Mesenchymal stem cell (in vitro differentiated cells and primary cell): ENCODE measurements at regions not wholly inside any gene's neighbourhood (a gene's known extent, or its start where the extent isn't known, plus 50 kb on each side); places are given as distances from the start of the nearest gene placed in this dataset.

ENCODE experiments used
- DNase-seq: peaks from one replicate; pipeline ENCODE4 v3.0.0-alpha.2; 2013
- H2AFZ ChIP-seq: one replicate; pipeline ENCODE4 v1.6.1; 2013; ENCODE audit warnings: low read depth, mild to moderate bottlenecking, control low read depth, inconsistent platforms, low read length, moderate library complexity
- H2AK5ac ChIP-seq: 2 replicates; pipeline ENCODE4 v1.6.1; 2013; ENCODE audit warnings: low read length, moderate library complexity, mild to moderate bottlenecking, inconsistent platforms; ENCODE audit not compliant: severe bottlenecking
- H2BK120ac ChIP-seq: one replicate; pipeline ENCODE4 v1.6.1; 2013; ENCODE audit warnings: low read depth, mild to moderate bottlenecking, inconsistent platforms, low read length, moderate library complexity
- H2BK12ac ChIP-seq, 2 experiments: one replicate each; pipeline ENCODE4 v1.6.1; 2013; ENCODE audit warnings: inconsistent platforms in 2 of 2, low read length in 2 of 2, mild to moderate bottlenecking in 2 of 2, moderate library complexity in 2 of 2, control low read depth in 1 of 2
- H2BK15ac ChIP-seq: one replicate; pipeline ENCODE4 v1.6.1; 2013; ENCODE audit warnings: mild to moderate bottlenecking, low read depth, inconsistent platforms; ENCODE audit not compliant: poor library complexity, severe bottlenecking
- H2BK5ac ChIP-seq: 2 replicates; pipeline ENCODE4 v1.6.1; 2013; ENCODE audit warnings: low read depth, mild to moderate bottlenecking, low read length, control low read depth, inconsistent platforms; ENCODE audit not compliant: poor library complexity, severe bottlenecking
- H3K14ac ChIP-seq, 2 experiments: one replicate each; pipeline ENCODE4 v1.6.1; 2013; ENCODE audit warnings: inconsistent platforms in 2 of 2, low read length in 2 of 2, control low read depth in 1 of 2, mild to moderate bottlenecking in 1 of 2, moderate library complexity in 1 of 2
- H3K18ac ChIP-seq, 2 experiments: one replicate each; pipeline ENCODE4 v1.6.1; 2013; ENCODE audit warnings: inconsistent platforms in 2 of 2, low read length in 2 of 2, control low read depth in 1 of 2, low read depth in 1 of 2, mild to moderate bottlenecking in 1 of 2
- H3K23ac ChIP-seq, 2 experiments: one replicate each; pipeline ENCODE4 v1.6.1; 2013; ENCODE audit warnings: inconsistent platforms in 2 of 2, low read length in 2 of 2, mild to moderate bottlenecking in 2 of 2, moderate library complexity in 2 of 2, control low read depth in 1 of 2
- H3K27ac ChIP-seq: 2 replicates; pipeline ENCODE4 v1.5.1; 2013; ENCODE audit warnings: mild to moderate bottlenecking, moderate library complexity, low read length, control low read depth, inconsistent platforms; ENCODE audit not compliant: poor library complexity, severe bottlenecking
- H3K27me3 ChIP-seq, 2 experiments: 2 replicates each; pipeline versions ENCODE4 v1.6.1 to v1.7.0; 2013; ENCODE audit warnings: low read length in 2 of 2, mild to moderate bottlenecking in 2 of 2, moderate library complexity in 2 of 2, control low read depth in 1 of 2, inconsistent platforms in 1 of 2; ENCODE audit not compliant: control insufficient read depth in 1 of 2, insufficient read depth in 1 of 2
- H3K36me3 ChIP-seq, 2 experiments: 2 replicates each; pipeline versions ENCODE4 v1.6.1 to v1.7.0; 2013; ENCODE audit warnings: low read length in 2 of 2, control low read depth in 1 of 2, inconsistent platforms in 1 of 2, low read depth in 1 of 2, mild to moderate bottlenecking in 1 of 2; ENCODE audit not compliant: insufficient read depth in 2 of 2, control insufficient read depth in 1 of 2
- H3K4ac ChIP-seq, 2 experiments: one replicate each; pipeline ENCODE4 v1.6.1; 2013; ENCODE audit warnings: inconsistent platforms in 2 of 2, low read length in 2 of 2, mild to moderate bottlenecking in 2 of 2, moderate library complexity in 2 of 2, control low read depth in 1 of 2, low read depth in 1 of 2
- H3K4me1 ChIP-seq: 2 replicates; pipeline ENCODE4 v1.6.1; 2013; ENCODE audit warnings: low read depth, low read length, control low read depth; ENCODE audit not compliant: control insufficient read depth, insufficient read depth
- H3K4me2 ChIP-seq: 2 replicates; pipeline ENCODE4 v1.6.1; 2013; ENCODE audit warnings: low read length, mild to moderate bottlenecking, inconsistent platforms; ENCODE audit not compliant: poor library complexity, severe bottlenecking
- H3K4me3 ChIP-seq, 2 experiments: 2 replicates each; pipeline versions ENCODE4 v1.5.1 to v1.7.0; 2013; ENCODE audit warnings: low read length in 2 of 2, mild to moderate bottlenecking in 2 of 2, control low read depth in 1 of 2, low read depth in 1 of 2; ENCODE audit not compliant: insufficient read depth in 1 of 2
- H3K79me1 ChIP-seq: replicated peaks from 2 replicates; pipeline ENCODE4 v1.6.1; 2013; ENCODE audit warnings: mild to moderate bottlenecking, control low read depth, low read length, inconsistent platforms; ENCODE audit not compliant: poor library complexity, severe bottlenecking
- H3K9ac ChIP-seq: 2 replicates; pipeline ENCODE4 v1.7.0; 2013; ENCODE audit warnings: mild to moderate bottlenecking, low read length, moderate library complexity
- H3K9me3 ChIP-seq: 2 replicates; pipeline ENCODE4 v1.7.0; 2013; ENCODE audit warnings: mild to moderate bottlenecking, low read length; ENCODE audit not compliant: control insufficient read depth
- H4K8ac ChIP-seq: one replicate; pipeline ENCODE4 v1.6.1; 2013; ENCODE audit warnings: inconsistent platforms, mild to moderate bottlenecking, low read length, moderate library complexity
- H4K91ac ChIP-seq: one replicate; pipeline ENCODE4 v1.6.1; 2013; ENCODE audit warnings: mild to moderate bottlenecking, low read length, inconsistent platforms
- WGBS: methylation state at CpG from one replicate; pipeline ENCODE4 v1.1.7; 2013; ENCODE audit warnings: mixed read lengths; 5-methylcytosine and 5-hydroxymethylcytosine counted together

DNA sequence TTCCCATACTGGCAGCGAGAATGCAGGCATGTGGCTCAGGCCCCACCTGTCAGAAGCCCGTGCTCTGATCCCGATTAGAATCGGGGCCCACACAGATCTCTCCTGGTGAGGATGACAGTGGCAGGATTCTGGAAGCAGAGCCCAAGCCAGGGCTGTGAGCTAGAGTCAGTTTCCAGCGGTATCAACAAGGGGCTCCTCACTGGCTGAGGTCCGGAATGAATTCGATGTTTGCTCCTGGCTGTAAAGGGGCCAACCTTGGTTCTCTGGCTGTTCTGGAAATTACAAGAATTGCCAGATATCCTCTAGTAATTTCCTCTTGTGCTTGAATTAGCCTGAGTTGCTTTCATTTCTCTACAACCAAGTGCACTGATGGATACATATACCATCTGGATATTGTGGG, 129.1 kb upstream of the SPRY4 start:
- no peak overlapping the region for H2BK120ac ChIP-seq
- 77% methylated on average over 7 of the region's 7 CpGs for WGBS

DNA sequence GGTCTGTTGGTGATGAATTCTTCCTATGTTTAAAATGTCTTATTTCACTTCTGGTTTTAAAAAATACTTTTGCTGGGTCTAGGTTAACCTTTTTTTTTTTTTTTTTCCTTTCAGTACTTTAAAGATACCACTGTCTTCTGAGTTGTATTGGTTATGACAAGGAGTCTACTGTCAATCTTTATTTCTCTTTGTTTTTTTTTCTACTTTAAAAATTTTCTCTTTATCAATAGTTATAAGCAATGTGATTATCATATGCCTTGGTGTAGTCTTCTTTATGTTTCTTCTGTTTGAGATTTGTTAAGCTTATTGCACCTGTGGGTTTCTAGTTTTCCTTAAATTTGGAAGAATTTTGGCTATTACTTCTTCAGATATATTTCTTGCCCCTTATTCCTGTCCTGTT, 125.6 kb upstream of the SPRY4 start:
- Histone ChIP-seq H3K4ac (no peak overlapping the region), H2BK12ac (no peak overlapping the region)

More for the DNA sequence above, 129.1 kb upstream of the SPRY4 start:
- no peak overlapping the region for H2BK12ac ChIP-seq
- no peaks in the 10 kb centered on the region for H3K4me1 ChIP-seq
- no peak overlapping the region for H2BK15ac ChIP-seq
- H3K27ac ChIP-seq = no peak overlapping the region
- no peak for DNase-seq
- H4K91ac ChIP-seq = no peak overlapping the region
- no peak overlapping the region for H3K23ac ChIP-seq
- no peaks in the 10 kb centered on the region for H3K27me3 ChIP-seq
- no peak overlapping the region for H3K14ac ChIP-seq
- H4K8ac ChIP-seq = no peak overlapping the region
- H3K4me2 ChIP-seq = no peak overlapping the region
- no peak overlapping the region for H2BK5ac ChIP-seq
- H3K9ac ChIP-seq = no peak overlapping the region
- no peak overlapping the region for H3K4ac ChIP-seq
- no peak overlapping the region for H2AK5ac ChIP-seq
- no peaks in the 10 kb centered on the region for H3K79me1 ChIP-seq
- H3K18ac ChIP-seq = no peak overlapping the region
- peaks cover 26% of the 10 kb centered on the region for H3K9me3 ChIP-seq
- H3K4me3 ChIP-seq = no peak overlapping the region
- no peak overlapping the region for H2AFZ ChIP-seq
- H3K36me3 ChIP-seq = no peaks in the 10 kb centered on the region

DNA sequence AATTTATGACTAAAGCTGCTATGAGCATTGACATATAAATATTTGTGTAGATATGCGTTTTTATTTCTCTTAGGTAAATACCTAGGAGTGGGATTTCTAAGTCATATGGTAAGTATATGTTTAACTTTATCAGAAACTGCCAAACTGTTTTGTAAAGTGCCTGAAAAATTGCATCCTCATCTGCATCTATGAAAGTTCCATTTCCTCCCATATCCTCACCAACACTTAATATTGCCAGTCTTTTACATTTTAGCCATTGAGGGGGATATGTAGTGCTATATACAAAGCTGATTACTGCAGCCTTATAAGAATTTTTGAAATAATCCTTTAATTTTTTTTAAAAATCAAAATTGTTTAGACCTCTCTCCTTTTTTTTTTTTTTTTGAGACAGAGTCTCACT, 123.1 kb upstream of the SPRY4 start:
- DNase-seq = no peak
- H3K27me3 ChIP-seq = no peaks in the 10 kb centered on the region
- H3K23ac ChIP-seq = no peak overlapping the region
- no peak overlapping the region for H3K27ac ChIP-seq
- H3K14ac ChIP-seq = no peak overlapping the region
- H2BK15ac ChIP-seq = no peak overlapping the region
- no peak overlapping the region for H2AFZ ChIP-seq
- H3K4me2 ChIP-seq = no peak overlapping the region
- H3K4me1 ChIP-seq = peaks cover 4% of the 10 kb centered on the region
- H3K9ac ChIP-seq = no peak overlapping the region
- H3K18ac ChIP-seq = no peak overlapping the region
- no peak overlapping the region for H2AK5ac ChIP-seq
- no peaks in the 10 kb centered on the region for H3K36me3 ChIP-seq
- H2BK120ac ChIP-seq = no peak overlapping the region
- no peak overlapping the region for H2BK12ac ChIP-seq
- 100% methylated on average over 1 of the region's 1 CpG for WGBS
- no peak overlapping the region for H3K4ac ChIP-seq
- no peaks in the 10 kb centered on the region for H3K79me1 ChIP-seq
- H3K9me3 ChIP-seq = peaks cover 19% of the 10 kb centered on the region
- no peak overlapping the region for H4K8ac ChIP-seq
- no peak overlapping the region for H2BK5ac ChIP-seq
- H4K91ac ChIP-seq = no peak overlapping the region
- H3K4me3 ChIP-seq = no peak overlapping the region

More for the DNA sequence above, 125.6 kb upstream of the SPRY4 start:
- H4K91ac ChIP-seq = no peak overlapping the region
- H2AK5ac ChIP-seq = no peak overlapping the region
- H3K9me3 ChIP-seq = peaks cover 19% of the 10 kb centered on the region
- H2BK5ac ChIP-seq = no peak overlapping the region
- H3K27ac ChIP-seq = no peak overlapping the region
- H3K18ac ChIP-seq = no peak overlapping the region
- H3K27me3 ChIP-seq = no peaks in the 10 kb centered on the region
- H3K9ac ChIP-seq = no peak overlapping the region
- H3K4me2 ChIP-seq = no peak overlapping the region
- H4K8ac ChIP-seq = no peak overlapping the region
- no peak overlapping the region for H2BK120ac ChIP-seq
- DNase-seq = no peak
- no peak overlapping the region for H3K14ac ChIP-seq
- H3K4me1 ChIP-seq = peaks cover under 1% of the 10 kb centered on the region
- H2BK15ac ChIP-seq = no peak overlapping the region
- H3K79me1 ChIP-seq = no peaks in the 10 kb centered on the region
- H3K4me3 ChIP-seq = no peak overlapping the region
- no peak overlapping the region for H3K23ac ChIP-seq
- H2AFZ ChIP-seq = no peak overlapping the region
- H3K36me3 ChIP-seq = no peaks in the 10 kb centered on the region

DNA sequence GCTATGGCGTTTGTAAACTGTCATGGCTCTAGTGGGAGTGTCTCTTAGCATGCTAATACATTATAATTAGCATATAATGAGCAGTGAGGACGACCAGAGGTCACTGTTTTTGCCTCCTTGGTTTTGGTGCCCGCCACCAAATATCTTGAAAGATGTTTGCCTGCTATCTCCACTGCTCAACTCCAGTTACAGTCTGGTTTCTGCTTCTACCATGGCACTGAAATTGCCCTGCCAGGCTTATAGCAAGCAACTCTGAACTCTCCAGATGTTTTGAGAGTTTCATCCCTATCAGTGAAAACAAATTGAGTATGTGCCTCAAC, 122.1 kb upstream of the SPRY4 start:
- Histone ChIP-seq H3K14ac (no peak overlapping the region), H3K27ac (no peak overlapping the region), H2BK120ac (no peak overlapping the region), H3K4me2 (no peak overlapping the region), H4K8ac (peak overlapping the region; percentile 59), H3K79me1 (no peaks in the 10 kb centered on the region), H3K18ac (peak overlapping the region in 1 of 2 experiments; percentile 37), H3K23ac (no peak overlapping the region), H3K9ac (peak overlapping the region; percentile 60), H2BK5ac (no peak overlapping the region), H3K4ac (peak overlapping the region in 1 of 2 experiments; percentile 80), H2AK5ac (no peak overlapping the region), H3K4me3 (no peak overlapping the region), H3K36me3 (no peaks in the 10 kb centered on the region), H4K91ac (no peak overlapping the region), H2AFZ (peak overlapping the region; percentile 27), H2BK15ac (no peak overlapping the region), H3K9me3 (peaks cover 18% of the 10 kb centered on the region), H3K27me3 (no peaks in the 10 kb centered on the region), H3K4me1 (peaks cover 4% of the 10 kb centered on the region), H2BK12ac (peak overlapping the region in 1 of 2 experiments; percentile 72)
- WGBS = 39% methylated on average over 3 of the region's 3 CpGs
- DNase-seq = no peak
